Neural progenitor cell (in vitro differentiated cells): ENCODE measurements at regions not wholly inside any gene's neighbourhood (a gene's known extent, or its start where the extent isn't known, plus 50 kb on each side); places are given as distances from the start of the nearest gene placed in this dataset.

Source experiments
- DNase-seq: peaks from one replicate; pipeline ENCODE4 v3.0.0-alpha.2; 2016; ENCODE audit warnings: low spot score
- H2AFZ ChIP-seq: fragments of 200-600 bp; sonication (generic); replicated peaks from 2 replicates; pipeline ENCODE4 v1.6.1; 2016; ENCODE audit warnings: antibody characterized with exemption
- H3F3A ChIP-seq: fragments of 200-600 bp; sonication (generic); 2 replicates; pipeline ENCODE4 v1.6.1; 2016; ENCODE audit warnings: antibody characterized with exemption, low read depth
- H3K27ac ChIP-seq: fragments of 200-600 bp; sonication (generic); 2 replicates; pipeline ENCODE4 v1.5.1; 2016; ENCODE audit warnings: mild to moderate bottlenecking
- H3K27me3 ChIP-seq: fragments of 200-600 bp; sonication (generic); 2 replicates; pipeline ENCODE4 v1.6.1; 2016; ENCODE audit warnings: mild to moderate bottlenecking, moderate library complexity
- H3K36me3 ChIP-seq: fragments of 200-600 bp; sonication (generic); 2 replicates; pipeline ENCODE4 v1.5.1; 2016
- H3K4me1 ChIP-seq: fragments of 200-600 bp; sonication (generic); 2 replicates; pipeline ENCODE4 v1.6.1; 2016; ENCODE audit warnings: mixed run types
- H3K4me2 ChIP-seq: fragments of 200-600 bp; sonication (generic); 2 replicates; pipeline ENCODE4 v1.6.1; 2016
- H3K4me3 ChIP-seq: fragments of 200-600 bp; sonication (generic); 2 replicates; pipeline ENCODE4 v1.5.1; 2016
- H3K79me2 ChIP-seq: fragments of 200-600 bp; sonication (generic); 2 replicates; pipeline ENCODE4 v1.6.1; 2016; ENCODE audit warnings: low read depth
- H3K9ac ChIP-seq: fragments of 200-600 bp; sonication (generic); 2 replicates; pipeline ENCODE4 v1.6.1; 2016
- H3K9me3 ChIP-seq: fragments of 200-600 bp; sonication (generic); 2 replicates; pipeline ENCODE4 v1.5.1; 2016; ENCODE audit warnings: low read depth
- H4K20me1 ChIP-seq: fragments of 200-600 bp; sonication (generic); 2 replicates; pipeline ENCODE4 v1.6.1; 2016; ENCODE audit warnings: low read depth
- H3K27ac Mint-ChIP-seq: 3 replicates; pipeline ENCODE4 v1.8.0; 2021; ENCODE audit warnings: mixed read lengths
- H3K27me3 Mint-ChIP-seq: 2 replicates; pipeline ENCODE4 v1.8.0; 2022; ENCODE audit warnings: low read depth, mild to moderate bottlenecking, inconsistent platforms, moderate library complexity, mixed read lengths; ENCODE audit not compliant: insufficient read depth
- H3K36me3 Mint-ChIP-seq: 3 replicates; pipeline ENCODE4 v1.8.0; 2021; ENCODE audit warnings: mixed read lengths
- H3K4me1 Mint-ChIP-seq: 3 replicates; pipeline ENCODE4 v1.8.0; 2021; ENCODE audit warnings: mixed read lengths
- H3K4me3 Mint-ChIP-seq: 3 replicates; pipeline ENCODE4 v1.8.0; 2021; ENCODE audit warnings: mild to moderate bottlenecking, moderate library complexity, mixed read lengths
- H3K9me3 Mint-ChIP-seq: 3 replicates; pipeline ENCODE4 v1.8.0; 2020; ENCODE audit warnings: mixed read lengths
- CTCF ChIP-seq: fragments of 200-600 bp; sonication (generic); IDR thresholded peaks from 2 replicates; pipeline ENCODE4 v1.5.1; 2017; ENCODE audit warnings: antibody characterized with exemption, mild to moderate bottlenecking
- EZH2 ChIP-seq: fragments of 200-600 bp; sonication (generic); IDR thresholded peaks from 2 replicates; pipeline ENCODE4 v1.6.1; 2017; ENCODE audit warnings: antibody characterized with exemption, mild to moderate bottlenecking, moderate library complexity
- EZH2phosphoT487 ChIP-seq: fragments of 200-600 bp; sonication (generic); IDR thresholded peaks from 2 replicates; pipeline ENCODE4 v1.6.1; 2017; ENCODE audit warnings: antibody characterized with exemption

GRCh38 chr2:149990965-149991364 is 403.4 kb upstream of the MMADHC start:
- H3K27ac Mint-ChIP-seq: no peak overlapping the region
- Histone ChIP-seq H3K79me2 (no peaks in the 10 kb centered on the region), H4K20me1 (no peaks in the 10 kb centered on the region), H3K36me3 (no peaks in the 10 kb centered on the region), H3K4me3 (no peak overlapping the region), H3K27ac (no peak overlapping the region), H2AFZ (no peak overlapping the region), H3K4me1 (no peaks in the 10 kb centered on the region), H3K4me2 (no peak overlapping the region), H3F3A (no peaks in the 10 kb centered on the region), H3K9ac (no peak overlapping the region), H3K9me3 (no peaks in the 10 kb centered on the region), H3K27me3 (no peaks in the 10 kb centered on the region)
- TF ChIP-seq EZH2phosphoT487 (no peak), EZH2 (no peak), CTCF (no peak)
- H3K4me3 Mint-ChIP-seq: no peak overlapping the region
- H3K4me1 Mint-ChIP-seq: no peaks in the 10 kb centered on the region
- no peaks in the 10 kb centered on the region for H3K9me3 Mint-ChIP-seq
- no peak for DNase-seq
- no peaks in the 10 kb centered on the region for H3K27me3 Mint-ChIP-seq
- H3K36me3 Mint-ChIP-seq: no peaks in the 10 kb centered on the region

DNA sequence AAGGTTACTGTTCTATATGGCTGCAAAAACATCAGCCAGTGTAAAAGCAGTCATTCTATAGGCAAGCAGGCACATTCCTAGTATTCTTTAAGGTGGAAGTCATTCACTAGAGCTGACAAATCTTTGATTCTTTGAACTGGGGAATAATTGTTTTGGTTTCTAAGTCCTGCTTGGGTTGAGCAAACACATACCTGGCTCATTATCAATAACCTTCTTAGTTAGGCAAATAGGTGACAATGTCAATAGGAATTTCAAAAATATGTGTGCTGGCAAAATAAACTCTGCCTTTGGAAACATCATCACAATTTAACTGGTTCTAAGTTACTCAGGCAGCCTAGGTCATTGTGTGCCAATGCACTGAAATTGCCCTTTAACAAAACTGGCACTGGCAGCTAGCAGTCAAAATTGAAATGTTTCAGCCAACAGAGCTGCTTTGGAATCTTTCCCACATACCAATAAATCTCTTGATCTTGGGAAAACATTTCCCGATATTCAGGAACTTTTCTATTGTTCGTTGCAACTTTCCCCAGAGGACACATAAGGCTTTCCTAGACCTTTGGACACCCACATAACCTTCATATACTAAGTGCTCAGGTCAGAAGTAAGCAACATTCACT is 402.0 kb upstream of the MMADHC start:
- DNase-seq: no peak
- no peak for TF ChIP-seq CTCF
- no peak for TF ChIP-seq EZH2phosphoT487
- no peak for TF ChIP-seq EZH2
- no peaks in the 10 kb centered on the region for H3K4me1 Mint-ChIP-seq
- Histone ChIP-seq H3K27me3 (no peaks in the 10 kb centered on the region), H3F3A (no peaks in the 10 kb centered on the region), H3K27ac (no peak overlapping the region), H3K36me3 (no peaks in the 10 kb centered on the region), H3K4me3 (no peak overlapping the region), H3K4me2 (no peak overlapping the region), H4K20me1 (no peaks in the 10 kb centered on the region), H2AFZ (no peak overlapping the region), H3K4me1 (no peaks in the 10 kb centered on the region), H3K79me2 (no peaks in the 10 kb centered on the region), H3K9me3 (no peaks in the 10 kb centered on the region), H3K9ac (no peak overlapping the region)
- no peak overlapping the region for H3K27ac Mint-ChIP-seq
- no peaks in the 10 kb centered on the region for H3K9me3 Mint-ChIP-seq
- no peaks in the 10 kb centered on the region for H3K27me3 Mint-ChIP-seq
- no peaks in the 10 kb centered on the region for H3K36me3 Mint-ChIP-seq
- H3K4me3 Mint-ChIP-seq: no peak overlapping the region

DNA sequence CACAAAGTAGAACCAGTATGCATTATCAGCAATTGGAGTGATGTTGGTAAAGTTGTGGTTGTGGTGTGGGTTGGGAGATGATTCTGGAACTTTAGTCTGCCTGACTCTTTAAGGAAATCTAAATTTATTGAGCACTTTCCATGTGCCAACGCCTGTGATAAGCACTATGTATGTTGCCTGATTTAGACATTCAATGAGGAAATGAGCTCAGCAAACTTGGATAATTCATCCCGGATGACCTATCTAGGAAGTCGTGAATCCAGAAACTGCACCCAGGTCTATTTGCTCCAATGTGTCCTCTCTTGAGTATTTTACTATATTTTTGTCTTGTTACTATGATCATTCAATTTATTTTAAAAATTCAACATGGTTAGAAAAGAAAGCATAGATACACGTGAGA is 400.8 kb upstream of the MMADHC start:
- Histone ChIP-seq H4K20me1 (no peaks in the 10 kb centered on the region), H3K27me3 (no peaks in the 10 kb centered on the region), H3F3A (no peaks in the 10 kb centered on the region), H3K79me2 (no peaks in the 10 kb centered on the region), H3K4me2 (no peak overlapping the region), H3K36me3 (no peaks in the 10 kb centered on the region), H3K9ac (no peak overlapping the region), H3K9me3 (no peaks in the 10 kb centered on the region), H2AFZ (no peak overlapping the region), H3K27ac (no peak overlapping the region), H3K4me1 (no peaks in the 10 kb centered on the region), H3K4me3 (no peak overlapping the region)
- no peaks in the 10 kb centered on the region for H3K4me1 Mint-ChIP-seq
- TF ChIP-seq EZH2: no peak
- TF ChIP-seq CTCF: no peak
- no peak for TF ChIP-seq EZH2phosphoT487
- no peak overlapping the region for H3K4me3 Mint-ChIP-seq
- H3K36me3 Mint-ChIP-seq: no peaks in the 10 kb centered on the region
- H3K9me3 Mint-ChIP-seq: no peaks in the 10 kb centered on the region
- H3K27me3 Mint-ChIP-seq: no peaks in the 10 kb centered on the region
- H3K27ac Mint-ChIP-seq: no peak overlapping the region
- no peak for DNase-seq
